Kidney epithelial cell (primary cell): ENCODE measurements at regions not wholly inside any gene's neighbourhood (a gene's known extent, or its start where the extent isn't known, plus 50 kb on each side); places are given as distances from the start of the nearest gene placed in this dataset.

Experiments
- DNase-seq: peaks from one replicate; pipeline ENCODE4 v3.0.0-alpha.2; 2010; ENCODE audit warnings: low read depth
- H3K27me3 ChIP-seq: 2 replicates; pipeline ENCODE4 v1.6.0; 2011; ENCODE audit warnings: low read length; ENCODE audit not compliant: control insufficient read depth, insufficient read depth
- H3K36me3 ChIP-seq: 2 replicates; pipeline ENCODE4 v1.5.1; 2011; ENCODE audit warnings: low read length; ENCODE audit not compliant: control insufficient read depth, insufficient read depth
- H3K4me3 ChIP-seq: 2 replicates; pipeline ENCODE4 v1.5.1; 2011; ENCODE audit warnings: low read depth, mild to moderate bottlenecking, control low read depth, low read length
- CTCF ChIP-seq: IDR thresholded peaks from 2 replicates; pipeline ENCODE4 v1.5.1; 2011; ENCODE audit warnings: mild to moderate bottlenecking, moderate library complexity, low read length, control low read depth, inconsistent platforms; ENCODE audit not compliant: insufficient read depth, poor library complexity, severe bottlenecking

DNA sequence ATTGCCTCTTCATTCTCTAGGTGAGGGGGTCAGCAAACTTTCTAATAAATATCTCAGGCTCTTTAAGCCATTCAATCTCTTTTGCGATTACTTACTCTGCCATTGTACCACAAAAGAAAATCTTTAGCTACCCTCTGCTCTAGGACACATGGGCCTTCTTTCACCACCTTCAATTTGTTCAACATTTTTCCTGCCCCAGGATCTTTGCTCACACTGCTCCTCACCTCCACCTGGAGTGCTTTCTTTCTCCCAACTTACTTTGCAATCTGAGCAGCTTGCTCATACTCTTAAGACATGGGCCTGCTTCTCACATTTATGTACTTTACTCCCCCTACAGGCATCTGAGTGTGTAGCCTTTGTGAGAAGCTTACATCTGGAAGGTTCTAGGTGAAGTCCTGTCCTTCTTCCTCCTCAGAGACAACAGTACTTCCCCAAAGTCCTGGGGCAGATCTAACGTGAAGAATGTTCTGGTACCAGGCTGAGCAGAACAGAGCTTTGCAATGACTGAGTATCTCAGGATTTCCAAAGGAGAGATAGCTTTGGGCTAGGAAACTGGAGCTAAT lies 55.0 kb upstream of the PRDM5 start:
- Histone ChIP-seq H3K27me3 (no peaks in the 10 kb centered on the region), H3K4me3 (no peak overlapping the region), H3K36me3 (no peaks in the 10 kb centered on the region)
- TF ChIP-seq CTCF = peak; percentile 62
- peak; percentile 21 for DNase-seq

DNA sequence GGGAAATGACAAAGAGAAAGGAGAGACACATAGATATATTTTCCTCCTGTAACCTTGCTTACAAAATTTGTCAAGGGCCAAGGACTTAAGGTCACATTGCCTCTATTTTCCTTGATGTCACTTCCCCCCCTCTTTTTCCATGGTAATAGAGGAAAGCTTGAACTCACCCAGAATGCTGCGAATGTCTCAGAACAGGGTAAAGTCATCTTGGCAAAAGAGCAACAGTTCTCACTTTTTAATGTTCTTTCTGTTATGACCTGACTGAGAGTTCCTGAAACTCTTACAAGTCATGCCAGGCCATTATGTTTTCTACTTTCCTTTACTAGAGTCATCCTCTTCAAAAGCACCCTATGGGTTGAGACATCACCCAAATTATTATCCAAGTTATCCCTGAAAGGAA lies 50.7 kb upstream of the PRDM5 start:
- no peak overlapping the region for H3K4me3 ChIP-seq
- no peak for DNase-seq
- H3K27me3 ChIP-seq = no peaks in the 10 kb centered on the region
- no peak for TF ChIP-seq CTCF
- H3K36me3 ChIP-seq = no peaks in the 10 kb centered on the region
